Ramos (cell line): ENCODE measurements at regions not wholly inside any gene's neighbourhood (a gene's known extent, or its start where the extent isn't known, plus 50 kb on each side); places are given as distances from the start of the nearest gene placed in this dataset.
"Not testable (repeated sequence)": the region's sequence is repeated elsewhere in the genome, so short reads cannot be mapped to it uniquely, and the experiment has no call there.

Source experiments
- in situ Hi-C: fragments of 300-500 bp; cut with MboI; formaldehyde crosslinking; loops from one replicate; pipeline ENCODE4 v1.14.3; 2022; ENCODE audit warnings: low sequenced_read_pairs; ENCODE audit not compliant: unreplicated experiment

DNA sequence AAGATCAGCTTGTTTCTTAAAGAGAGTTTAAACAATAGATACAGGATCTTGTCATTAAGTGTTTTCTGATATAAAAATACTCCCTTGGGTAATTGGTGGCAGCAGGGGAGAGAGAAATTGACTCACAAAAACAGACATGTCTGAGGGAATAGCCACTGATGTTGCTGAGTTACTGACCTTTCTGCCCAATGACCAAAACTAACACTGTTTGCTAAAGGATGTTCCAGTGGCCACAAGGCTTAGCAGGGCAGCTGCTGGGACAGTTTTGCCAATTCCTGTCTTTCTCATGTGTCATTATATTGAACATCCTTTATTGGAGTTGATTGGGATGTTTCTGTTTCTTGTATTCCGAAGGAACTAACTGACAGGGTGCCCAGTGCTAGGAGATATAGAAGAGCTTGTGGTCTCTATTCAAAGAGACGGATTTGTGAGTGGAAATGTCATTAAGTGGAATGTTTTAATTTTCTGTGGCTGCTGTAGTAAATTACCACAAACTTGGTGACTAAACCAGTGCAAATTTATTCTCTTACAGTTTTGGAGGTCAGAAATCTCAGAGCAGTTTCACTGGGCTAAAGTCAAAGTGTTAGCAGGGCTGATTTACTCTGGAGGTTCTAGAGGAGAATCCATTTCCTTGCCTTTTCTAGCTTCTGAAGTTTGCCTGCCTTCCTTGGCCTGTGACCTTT lies 124.8 kb upstream of the RMDN2 start:
- in situ Hi-C loops: no loop called here

DNA sequence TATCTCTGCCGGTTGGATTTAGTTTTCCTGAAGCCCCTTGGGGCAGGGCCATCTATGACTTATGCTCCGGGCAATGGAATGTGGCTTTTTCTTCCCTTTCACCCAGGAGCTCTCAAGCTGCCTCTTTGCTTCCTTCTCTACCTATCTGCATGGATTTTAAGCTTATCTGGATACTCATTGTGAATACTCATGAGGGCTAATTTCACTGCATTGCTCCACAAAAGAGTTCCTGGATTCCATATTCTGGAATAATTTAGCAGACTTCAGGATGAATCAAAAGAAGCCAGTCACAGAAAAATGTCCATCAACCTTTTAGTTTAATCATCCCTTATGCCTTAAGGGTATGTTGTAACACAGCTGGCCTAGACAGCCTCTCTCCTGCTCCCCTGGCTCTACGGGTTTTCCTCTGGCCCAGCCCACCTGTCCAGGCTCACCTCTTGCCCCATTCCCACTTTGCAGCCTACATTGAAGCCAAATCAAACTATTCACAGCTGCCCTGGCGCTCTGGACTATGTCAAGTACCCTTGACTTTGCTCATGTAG lies 122.8 kb upstream of the RMDN2 start:
- in situ Hi-C loops: no loop called here

GRCh38 chr2:37802899-37803379 lies 122.1 kb upstream of the RMDN2 start:
- in situ Hi-C loops: no loop called here

- in situ Hi-C loops: not testable (repeated sequence)
These were observed 119.1 kb upstream of the RMDN2 start for GRCh38 chr2:37806004-37806403.

DNA sequence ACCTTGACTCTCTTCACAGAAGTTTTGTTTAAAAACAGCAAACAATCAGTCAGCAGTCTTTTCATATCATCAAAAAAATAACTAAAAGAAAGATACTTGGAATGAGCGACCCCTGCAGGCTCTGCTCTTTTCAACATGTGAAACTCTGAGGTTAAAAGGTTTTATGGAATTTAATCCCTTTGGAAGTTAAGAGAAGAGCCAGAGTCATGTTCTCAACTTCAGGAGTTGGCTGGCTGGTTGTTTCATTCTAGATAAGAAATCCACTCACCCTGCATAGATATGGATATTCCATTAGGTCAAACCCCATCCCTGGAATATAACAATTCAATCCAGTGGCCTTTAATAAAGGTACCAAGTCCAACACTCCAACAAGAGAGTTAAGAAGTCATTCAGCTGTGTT lies 115.6 kb upstream of the RMDN2 start:
- in situ Hi-C loops: no loop called here

DNA sequence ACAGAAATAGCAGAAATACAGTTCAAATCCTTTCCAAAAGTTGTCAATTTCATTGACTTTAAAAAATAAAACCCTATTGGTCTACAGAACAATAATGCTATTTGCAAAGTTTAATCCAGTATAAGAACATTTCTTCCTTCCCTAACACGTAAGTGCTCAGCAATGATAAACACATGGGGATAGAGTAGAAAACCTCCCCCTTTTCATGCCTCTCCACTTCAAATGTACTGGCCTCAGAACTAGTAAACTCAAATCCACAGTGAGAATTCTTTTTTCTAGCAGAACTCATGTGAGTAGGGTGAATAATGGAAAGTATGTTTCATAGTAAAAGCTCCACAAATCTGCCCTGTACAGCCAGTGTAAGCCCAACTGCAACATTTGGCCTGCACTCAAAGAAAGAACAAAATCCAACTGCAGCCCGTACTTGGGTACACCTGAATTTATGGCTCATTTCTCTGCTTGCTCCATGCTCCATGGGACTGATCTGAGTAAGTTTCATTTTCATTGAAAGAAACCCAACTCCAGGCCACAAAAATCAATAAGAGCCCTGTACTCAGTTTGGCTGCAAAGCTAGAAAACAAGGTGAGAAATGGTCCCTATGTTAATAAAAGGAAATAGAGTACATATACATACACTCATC lies 115.0 kb upstream of the RMDN2 start:
- in situ Hi-C loops: no loop called here

DNA sequence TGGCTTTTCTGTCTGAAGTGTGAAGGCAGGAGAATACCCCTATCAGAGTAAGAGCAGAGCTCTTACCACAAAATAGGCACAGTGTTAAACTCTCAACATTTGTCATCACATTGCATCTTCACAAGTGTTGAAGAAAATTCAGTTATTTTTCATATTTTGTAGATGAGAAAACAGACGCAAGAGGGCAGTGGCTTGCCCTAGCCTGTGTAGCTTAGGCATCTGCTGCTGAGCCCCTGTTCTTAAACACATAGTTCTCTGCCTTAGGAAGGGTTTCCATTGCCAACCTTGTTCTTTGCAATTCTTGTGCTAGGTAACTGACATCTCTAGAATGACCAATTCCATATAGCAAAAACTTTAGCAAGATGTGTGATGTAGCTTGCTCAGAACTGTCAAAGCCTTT lies 112.7 kb upstream of the RMDN2 start:
- in situ Hi-C loops: no loop called here

GRCh38 chr2:37812941-37813730 lies 112.0 kb upstream of the RMDN2 start:
- in situ Hi-C loops: no loop called here

- in situ Hi-C loops: no loop called here
These were observed 109.1 kb upstream of the RMDN2 start for GRCh38 chr2:37816036-37816435.

DNA sequence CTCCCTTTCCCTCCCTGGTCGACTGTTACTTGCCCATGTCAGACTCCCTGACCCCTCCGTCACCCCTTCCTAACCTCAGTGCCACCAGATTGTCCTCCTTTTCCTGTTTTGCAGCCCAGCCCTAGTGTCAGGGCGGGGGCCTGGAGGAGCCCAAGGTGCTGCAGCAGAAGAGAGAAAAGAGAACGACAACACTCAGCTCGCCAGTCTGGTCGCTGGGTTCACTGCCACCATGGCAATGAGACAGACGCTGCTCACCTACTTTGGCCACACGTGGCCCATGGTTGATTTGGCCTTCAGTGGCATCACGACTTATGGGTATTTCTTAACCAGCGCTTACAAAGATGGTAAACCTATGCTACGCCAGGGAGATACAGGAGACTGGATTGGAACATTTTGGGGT lies 108.4 kb upstream of the RMDN2 start:
- in situ Hi-C loops: no loop called here

- in situ Hi-C loops: no loop called here
These were observed 105.9 kb upstream of the RMDN2 start for GRCh38 chr2:37819186-37819585.

DNA sequence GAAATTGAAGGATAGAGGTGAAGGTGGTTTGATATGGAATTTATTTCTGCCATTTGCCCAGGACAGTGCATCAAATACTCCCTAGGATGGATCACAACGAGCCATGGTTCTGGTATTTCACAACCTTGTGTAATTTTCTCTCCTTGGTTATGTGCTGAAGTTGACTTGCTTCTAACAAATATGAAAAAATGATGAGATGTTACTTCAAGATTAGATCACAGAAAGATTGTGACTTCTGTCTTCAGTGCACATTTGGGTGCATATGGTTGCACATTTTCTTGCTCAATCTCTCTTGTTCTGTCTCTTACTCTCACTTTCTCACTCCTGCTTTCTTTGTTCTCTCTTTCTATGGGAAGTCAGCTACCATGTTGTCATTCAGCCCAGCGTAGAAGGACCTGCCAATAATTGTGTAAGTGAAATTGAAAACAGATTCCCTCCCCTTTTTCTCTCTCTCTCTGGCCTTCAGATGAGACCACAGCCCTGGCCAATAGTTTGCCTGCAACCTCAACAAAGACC lies 104.6 kb upstream of the RMDN2 start:
- in situ Hi-C loops: loop anchor here (10.0 kb wide), 1 partner anchor 426 kb away; no protein-coding TSS in a partner anchor

DNA sequence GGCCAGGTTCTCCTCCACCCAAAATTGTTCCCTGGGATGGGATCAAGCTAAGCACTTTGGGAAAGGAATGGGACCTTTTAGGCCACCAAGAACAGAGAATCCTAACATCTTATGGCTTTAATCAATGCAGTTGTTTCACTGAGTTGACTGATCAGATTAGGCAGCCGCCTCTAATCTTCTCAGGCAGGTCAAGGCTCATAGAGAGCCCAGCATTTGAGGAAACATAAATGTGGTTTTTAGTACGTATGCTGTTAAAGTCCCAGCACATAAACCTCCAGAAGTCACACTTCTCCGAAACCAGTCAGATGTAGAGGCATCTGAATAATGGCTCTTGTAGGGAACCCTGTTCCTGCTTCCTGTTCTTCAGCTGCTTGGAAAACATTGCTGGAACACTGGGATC lies 99.5 kb upstream of the RMDN2 start:
- in situ Hi-C loops: loop anchor here (10.0 kb wide), 1 partner anchor 431 kb away; no protein-coding TSS in a partner anchor

DNA sequence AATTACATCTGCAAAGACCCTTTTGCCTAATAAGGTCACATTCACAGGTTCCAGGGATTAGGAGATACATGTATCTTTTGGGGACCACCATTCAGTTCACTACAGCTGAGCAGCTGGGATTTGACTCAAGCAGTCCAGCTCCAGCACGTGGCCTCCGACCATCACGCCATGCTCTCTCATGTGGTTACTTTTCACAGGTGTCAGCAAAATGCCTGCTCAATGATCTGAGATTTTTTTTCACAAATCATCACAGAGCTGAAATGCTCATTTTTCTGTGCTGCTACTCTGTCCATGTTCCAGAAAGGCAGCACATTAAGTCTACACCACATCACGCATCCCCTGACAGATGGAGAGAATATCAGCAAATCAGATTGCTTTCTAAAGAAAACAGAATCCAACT lies 98.5 kb upstream of the RMDN2 start:
- in situ Hi-C loops: loop anchor here (10.0 kb wide), 1 partner anchor 432 kb away; no protein-coding TSS in a partner anchor

DNA sequence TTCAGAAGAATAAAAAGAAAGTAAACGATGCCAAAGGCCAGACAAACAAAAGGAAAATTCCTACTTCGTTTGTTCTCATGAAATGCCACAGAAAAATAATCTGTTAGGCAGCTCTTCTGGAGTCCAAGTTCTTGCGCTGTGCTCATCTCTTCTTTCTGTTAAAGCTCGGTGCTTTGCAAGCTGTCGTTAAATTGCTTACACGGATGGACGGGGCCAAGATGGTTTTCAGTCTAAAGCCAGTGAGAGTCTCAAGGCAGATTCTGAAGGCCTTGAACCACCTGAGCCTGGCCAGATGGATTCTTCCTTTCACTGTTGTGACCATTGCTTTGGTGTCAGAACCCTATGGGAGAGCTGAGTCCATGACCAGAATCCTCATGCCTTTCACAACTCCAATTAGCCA lies 97.6 kb upstream of the RMDN2 start:
- in situ Hi-C loops: loop anchor here (10.0 kb wide), 1 partner anchor 433 kb away; no protein-coding TSS in a partner anchor

DNA sequence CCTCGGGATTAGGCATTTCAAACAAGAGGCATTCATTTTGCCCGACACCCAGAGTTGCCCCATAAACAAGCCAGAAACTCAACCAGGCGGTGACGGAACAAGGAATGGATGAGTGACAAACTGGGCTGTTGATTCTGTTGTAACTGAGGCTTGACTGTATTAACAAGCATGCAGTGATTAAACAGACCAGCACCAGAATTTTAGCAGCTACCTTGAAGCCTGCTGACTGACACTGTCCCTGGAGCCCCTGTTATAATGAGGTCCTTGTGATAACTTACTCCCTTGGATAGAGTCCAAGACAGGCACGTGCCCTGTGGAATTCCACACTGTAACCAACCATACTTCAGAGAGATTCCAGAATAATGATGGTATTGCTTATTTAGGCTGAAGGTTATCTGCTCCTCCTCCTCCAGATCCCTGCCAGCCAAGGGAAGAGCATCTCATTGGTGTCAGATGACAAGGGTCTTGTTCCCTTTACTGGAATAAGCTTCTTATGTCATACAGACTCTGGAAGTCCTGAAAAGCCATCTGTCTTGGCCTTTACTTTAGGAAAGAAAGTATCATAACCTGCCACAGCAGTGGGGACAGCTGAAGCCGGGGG lies 97.1 kb upstream of the RMDN2 start:
- in situ Hi-C loops: loop anchor here (10.0 kb wide), 1 partner anchor 433 kb away; no protein-coding TSS in a partner anchor

- in situ Hi-C loops: loop anchor here (10.0 kb wide), 1 partner anchor 434 kb away; no protein-coding TSS in a partner anchor
These were observed 95.9 kb upstream of the RMDN2 start for GRCh38 chr2:37829202-37829601.

GRCh38 chr2:37829616-37830395 lies 95.3 kb upstream of the RMDN2 start:
- in situ Hi-C loops: loop anchor here (10.0 kb wide), 1 partner anchor 435 kb away; no protein-coding TSS in a partner anchor

DNA sequence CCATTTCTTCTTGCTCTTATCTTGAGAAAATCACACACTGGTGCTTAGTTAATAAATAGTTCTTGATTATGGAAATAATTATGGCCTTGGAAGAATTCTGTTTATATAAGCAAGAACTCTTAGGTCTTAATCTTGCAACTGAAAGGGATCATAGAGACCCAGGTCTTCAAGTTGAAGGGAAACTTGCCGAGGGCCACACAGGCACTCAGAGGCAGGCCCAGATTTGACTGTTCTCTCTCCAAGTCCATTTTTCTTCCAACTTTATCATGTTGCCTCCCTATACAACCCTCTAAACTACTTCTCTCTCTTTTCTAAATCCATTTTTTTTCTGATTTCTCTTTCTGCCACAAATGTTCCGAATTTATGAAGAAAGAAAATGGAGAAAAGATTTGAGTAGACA lies 94.5 kb upstream of the RMDN2 start:
- in situ Hi-C loops: no loop called here
